ENCODE measurements at regions not wholly inside any gene's neighbourhood (a gene's known extent, or its start where the extent isn't known, plus 50 kb on each side); places are given as distances from the start of the nearest gene placed in this dataset.
"Not testable (repeated sequence)": the region's sequence is repeated elsewhere in the genome, so short reads cannot be mapped to it uniquely, and the experiment has no call there.

- DNase-seq; H3K36me3 ChIP-seq (ENCODE audit: control insufficient read depth in 2 of 3, insufficient read depth in 3 of 3, low read length in 3 of 3); H3K9me3 ChIP-seq (ENCODE audit: control insufficient read depth in 2 of 3, low read length in 3 of 3); H3K4me1 Mint-ChIP-seq; H3K4me3 Mint-ChIP-seq; H3K36me3 Mint-ChIP-seq; intact Hi-C loops (cut with micrococcal nuclease); POLR2A ChIA-PET; H3K27ac ChIP-seq (ENCODE audit: low read depth, low read length); H3K27ac Mint-ChIP-seq; H3K27me3 ChIP-seq (ENCODE audit: control insufficient read depth in 2 of 2, insufficient read depth in 2 of 2, low read length in 2 of 2); H3K4me3 ChIP-seq (ENCODE audit: low read length); ATAC-seq; CTCF ChIA-PET; H3K4me1 ChIP-seq (ENCODE audit: control insufficient read depth in 2 of 2, insufficient read depth in 2 of 2, low read length in 2 of 2): not testable (repeated sequence)
- H3K9me3 Mint-ChIP-seq: peaks cover 0 to 21% (median 5%) of the 10 kb centered on the region in 11 donors
- H3K27me3 Mint-ChIP-seq: peaks cover 0 to 38% (median 24%) of the 10 kb centered on the region in 5 donors
These were observed 52.6 kb upstream of the MRPS30 start for GRCh38 chr5:44756097-44756496.

- H3K27ac ChIP-seq (ENCODE audit: low read depth, low read length): no peak overlapping the region
- Mint-ChIP-seq H3K4me3 (no peak overlapping the region), H3K27ac (no peak overlapping the region), H3K27me3 (peaks cover 0 to 6% (median under 1%) of the 10 kb centered on the region in 5 donors), H3K36me3 (no peaks in the 10 kb centered on the region), H3K9me3 (peaks cover 0 to 13% (median 5%) of the 10 kb centered on the region in 11 donors), H3K4me1 (no peaks in the 10 kb centered on the region)
- no peaks in the 10 kb centered on the region for H3K36me3 ChIP-seq (ENCODE audit: control insufficient read depth in 2 of 3, insufficient read depth in 3 of 3, low read length in 3 of 3)
- intact Hi-C loops (cut with micrococcal nuclease): no loop called here
- peaks cover 0 to 4% (median 0%) of the 10 kb centered on the region in 3 experiments for H3K9me3 ChIP-seq (ENCODE audit: control insufficient read depth in 2 of 3, low read length in 3 of 3)
- DNase-seq (no peak), ATAC-seq (no peak)
- H3K4me1 ChIP-seq (ENCODE audit: control insufficient read depth in 2 of 2, insufficient read depth in 2 of 2, low read length in 2 of 2): no peaks in the 10 kb centered on the region
- no peaks in the 10 kb centered on the region for H3K27me3 ChIP-seq (ENCODE audit: control insufficient read depth in 2 of 2, insufficient read depth in 2 of 2, low read length in 2 of 2)
- CTCF ChIA-PET: no interaction called here
- POLR2A ChIA-PET: interaction anchor here (0.7 kb wide), 1 partner anchor 186 kb away, joined by 3 read pairs; no protein-coding TSS in a partner anchor
- H3K4me3 ChIP-seq (ENCODE audit: low read length): no peak overlapping the region
These were observed 61.4 kb upstream of the MRPS30 start for GRCh38 chr5:44747396-44747795.

GRCh38 chr5:44740660-44741059 lies 68.1 kb upstream of the MRPS30 start:
- CTCF ChIA-PET: no interaction called here
- no peaks in the 10 kb centered on the region for H3K4me1 ChIP-seq (ENCODE audit: control insufficient read depth in 2 of 2, insufficient read depth in 2 of 2, low read length in 2 of 2)
- Mint-ChIP-seq H3K27me3 (peaks cover 0 to 11% (median 5%) of the 10 kb centered on the region in 5 donors), H3K27ac (no peak overlapping the region), H3K9me3 (peaks cover 0 to 2% (median 0%) of the 10 kb centered on the region in 11 donors), H3K4me1 (no peaks in the 10 kb centered on the region), H3K4me3 (no peak overlapping the region), H3K36me3 (no peaks in the 10 kb centered on the region)
- no peak overlapping the region for H3K4me3 ChIP-seq (ENCODE audit: low read length)
- no peak overlapping the region for H3K27ac ChIP-seq (ENCODE audit: low read depth, low read length)
- POLR2A ChIA-PET: no interaction called here
- H3K36me3 ChIP-seq (ENCODE audit: control insufficient read depth in 2 of 3, insufficient read depth in 3 of 3, low read length in 3 of 3): no peaks in the 10 kb centered on the region
- intact Hi-C loops (cut with micrococcal nuclease): no loop called here
- no peaks in the 10 kb centered on the region for H3K9me3 ChIP-seq (ENCODE audit: control insufficient read depth in 2 of 3, low read length in 3 of 3)
- no peak for DNase-seq
- no peaks in the 10 kb centered on the region for H3K27me3 ChIP-seq (ENCODE audit: control insufficient read depth in 2 of 2, insufficient read depth in 2 of 2, low read length in 2 of 2)
- ATAC-seq: no peak

- CTCF ChIA-PET: no interaction called here
- Histone ChIP-seq H3K9me3 (ENCODE audit: control insufficient read depth in 2 of 3, low read length in 3 of 3) (no peaks in the 10 kb centered on the region), H3K4me1 (ENCODE audit: control insufficient read depth in 2 of 2, insufficient read depth in 2 of 2, low read length in 2 of 2) (no peaks in the 10 kb centered on the region), H3K27me3 (ENCODE audit: control insufficient read depth in 2 of 2, insufficient read depth in 2 of 2, low read length in 2 of 2) (no peaks in the 10 kb centered on the region), H3K27ac (ENCODE audit: low read depth, low read length) (no peak overlapping the region), H3K36me3 (ENCODE audit: control insufficient read depth in 2 of 3, insufficient read depth in 3 of 3, low read length in 3 of 3) (no peaks in the 10 kb centered on the region), H3K4me3 (ENCODE audit: low read length) (no peak overlapping the region)
- intact Hi-C loops (cut with micrococcal nuclease): no loop called here
- Mint-ChIP-seq H3K9me3 (peaks cover 0 to 13% (median 3%) of the 10 kb centered on the region in 11 donors), H3K4me1 (no peaks in the 10 kb centered on the region), H3K36me3 (no peaks in the 10 kb centered on the region), H3K27ac (no peak overlapping the region), H3K4me3 (no peak overlapping the region), H3K27me3 (peaks cover 0 to 5% (median 0%) of the 10 kb centered on the region in 5 donors)
- POLR2A ChIA-PET: no interaction called here
- DNase-seq (no peak), ATAC-seq (no peak)
These were observed 79.2 kb upstream of the MRPS30 start for GRCh38 chr5:44729536-44729935.

GRCh38 chr5:44727100-44727499 lies 81.6 kb upstream of the MRPS30 start:
- Mint-ChIP-seq H3K4me1 (no peaks in the 10 kb centered on the region), H3K36me3 (no peaks in the 10 kb centered on the region), H3K27ac (no peak overlapping the region), H3K4me3 (no peak overlapping the region), H3K9me3 (peaks cover 0 to 7% (median 2%) of the 10 kb centered on the region in 11 donors), H3K27me3 (peaks cover 0 to 4% (median 0%) of the 10 kb centered on the region in 5 donors)
- Histone ChIP-seq H3K36me3 (ENCODE audit: control insufficient read depth in 2 of 3, insufficient read depth in 3 of 3, low read length in 3 of 3) (no peaks in the 10 kb centered on the region), H3K27me3 (ENCODE audit: control insufficient read depth in 2 of 2, insufficient read depth in 2 of 2, low read length in 2 of 2) (no peaks in the 10 kb centered on the region), H3K4me3 (ENCODE audit: low read length) (no peak overlapping the region), H3K4me1 (ENCODE audit: control insufficient read depth in 2 of 2, insufficient read depth in 2 of 2, low read length in 2 of 2) (no peaks in the 10 kb centered on the region), H3K27ac (ENCODE audit: low read depth, low read length) (no peak overlapping the region), H3K9me3 (ENCODE audit: control insufficient read depth in 2 of 3, low read length in 3 of 3) (no peaks in the 10 kb centered on the region)
- ChIA-PET POLR2A (no interaction called here), CTCF (no interaction called here)
- DNase-seq (no peak), ATAC-seq (no peak)
- intact Hi-C loops (cut with micrococcal nuclease): no loop called here

- Histone ChIP-seq H3K4me3 (ENCODE audit: low read length) (no peak overlapping the region), H3K27ac (ENCODE audit: low read depth, low read length) (no peak overlapping the region), H3K27me3 (ENCODE audit: control insufficient read depth in 2 of 2, insufficient read depth in 2 of 2, low read length in 2 of 2) (no peaks in the 10 kb centered on the region), H3K36me3 (ENCODE audit: control insufficient read depth in 2 of 3, insufficient read depth in 3 of 3, low read length in 3 of 3) (no peaks in the 10 kb centered on the region), H3K9me3 (ENCODE audit: control insufficient read depth in 2 of 3, low read length in 3 of 3) (no peaks in the 10 kb centered on the region), H3K4me1 (ENCODE audit: control insufficient read depth in 2 of 2, insufficient read depth in 2 of 2, low read length in 2 of 2) (no peaks in the 10 kb centered on the region)
- H3K9me3 Mint-ChIP-seq: peaks cover 0 to 4% (median 0%) of the 10 kb centered on the region in 11 donors
- H3K27me3 Mint-ChIP-seq: peaks cover 0 to 5% (median 0%) of the 10 kb centered on the region in 5 donors
- ChIA-PET POLR2A (no interaction called here), CTCF (no interaction called here)
- intact Hi-C loops (cut with micrococcal nuclease): no loop called here
- no peak for ATAC-seq
- no peak for DNase-seq
- H3K36me3 Mint-ChIP-seq: no peaks in the 10 kb centered on the region
- no peak overlapping the region for H3K4me3 Mint-ChIP-seq
- H3K4me1 Mint-ChIP-seq: no peaks in the 10 kb centered on the region
- H3K27ac Mint-ChIP-seq: no peak overlapping the region
These were observed 88.9 kb upstream of the MRPS30 start for GRCh38 chr5:44719856-44720255.

- ATAC-seq (no peak), DNase-seq (no peak)
- H3K4me3 Mint-ChIP-seq: no peak overlapping the region
- peaks cover 0 to 4% (median 0%) of the 10 kb centered on the region in 11 donors for H3K9me3 Mint-ChIP-seq
- POLR2A ChIA-PET: no interaction called here
- H3K36me3 Mint-ChIP-seq: no peaks in the 10 kb centered on the region
- H3K27ac Mint-ChIP-seq: no peak overlapping the region
- H3K4me1 Mint-ChIP-seq: no peaks in the 10 kb centered on the region
- H3K27ac ChIP-seq (ENCODE audit: low read depth, low read length): no peak overlapping the region
- no peaks in the 10 kb centered on the region for H3K9me3 ChIP-seq (ENCODE audit: control insufficient read depth in 2 of 3, low read length in 3 of 3)
- CTCF ChIA-PET: no interaction called here
- H3K36me3 ChIP-seq (ENCODE audit: control insufficient read depth in 2 of 3, insufficient read depth in 3 of 3, low read length in 3 of 3): no peaks in the 10 kb centered on the region
- no peaks in the 10 kb centered on the region for H3K27me3 ChIP-seq (ENCODE audit: control insufficient read depth in 2 of 2, insufficient read depth in 2 of 2, low read length in 2 of 2)
- intact Hi-C loops (cut with micrococcal nuclease): no loop called here
- no peak overlapping the region for H3K4me3 ChIP-seq (ENCODE audit: low read length)
- no peaks in the 10 kb centered on the region for H3K4me1 ChIP-seq (ENCODE audit: control insufficient read depth in 2 of 2, insufficient read depth in 2 of 2, low read length in 2 of 2)
- peaks cover 0 to 5% (median 0%) of the 10 kb centered on the region in 5 donors for H3K27me3 Mint-ChIP-seq
These were observed 93.7 kb upstream of the MRPS30 start for GRCh38 chr5:44714871-44715561.

All from naive thymus-derived CD4-positive, alpha-beta T cell (primary cell).